Ovary (tissue), 7 donors: ENCODE measurements at regions not wholly inside any gene's neighbourhood (a gene's known extent, or its start where the extent isn't known, plus 50 kb on each side); places are given as distances from the start of the nearest gene placed in this dataset.
"Not testable (repeated sequence)": the region's sequence is repeated elsewhere in the genome, so short reads cannot be mapped to it uniquely, and the experiment has no call there.

Source experiments
- DNase-seq, 5 donors: peaks; one replicate each; pipeline ENCODE4 v3.0.0-alpha.2; 2019 to 2020
- H3K27ac ChIP-seq, 2 donors: fragments of 200-600 bp; one replicate each; pipeline versions ENCODE4 v1.5.1 to v1.8.0; 2019 to 2022
- H3K27me3 ChIP-seq: fragments of 200-600 bp; one replicate; pipeline ENCODE4 v1.8.0; 2022
- H3K36me3 ChIP-seq: fragments of 200-600 bp; sonication (generic); one replicate; pipeline ENCODE4 v1.5.1; 2019
- H3K4me1 ChIP-seq: one replicate; pipeline ENCODE4 v1.8.1; 2013; ENCODE audit warnings: mild to moderate bottlenecking, moderate library complexity; ENCODE audit not compliant: insufficient read depth
- H3K4me3 ChIP-seq: fragments of 200-600 bp; sonication (generic); one replicate; pipeline ENCODE4 v1.5.1; 2017
- H3K9me3 ChIP-seq, 2 donors: fragments of 200-600 bp in 1 of 2; sonication (generic) in 1 of 2; one replicate each; pipeline versions ENCODE4 v1.5.1 to v1.8.1; 2013 to 2019; ENCODE audit warnings: mild to moderate bottlenecking in 1 of 2, moderate library complexity in 1 of 2
- WGBS, 3 donors: extraction: QIAGEN DNeasy Blood & Tissue Kit in 1 of 3; methylation state at CpG; one replicate each; pipeline versions ENCODE4 v1.1.5 to v1.1.7; 2013 to 2017; 5-methylcytosine and 5-hydroxymethylcytosine counted together
- intact Hi-C, 4 donors: fragments of 100-400 bp; cut with DNase I; formaldehyde crosslinking; loops; one replicate each; pipeline versions ENCODE4 v1.11.0 to v1.15.1; 2022 to 2023
- TF ChIP-seq, protein P1 (sequence below), 3 donors: fragments of 450-650 bp in 2 of 3; fragments of 200-600 bp in 1 of 3; IDR thresholded peaks; one replicate each; pipeline versions ENCODE4 v1.5.1 to v1.8.0; 2016 to 2022; ENCODE audit warnings: antibody characterized with exemption in 3 of 3, mild to moderate bottlenecking in 1 of 3
- donor health status: DM: no; HTN: no; CAD: no; lungs with moderate emphysema.
- donor health status: DM: no; HTN: no; CAD: no.
- donor health status: Bipolar disorder and iron deficiency.
- donor health status: DM: no; HTN: no; CAD: no.
- donor health status: DM: yes; HTN: yes; CAD: no.

DNA sequence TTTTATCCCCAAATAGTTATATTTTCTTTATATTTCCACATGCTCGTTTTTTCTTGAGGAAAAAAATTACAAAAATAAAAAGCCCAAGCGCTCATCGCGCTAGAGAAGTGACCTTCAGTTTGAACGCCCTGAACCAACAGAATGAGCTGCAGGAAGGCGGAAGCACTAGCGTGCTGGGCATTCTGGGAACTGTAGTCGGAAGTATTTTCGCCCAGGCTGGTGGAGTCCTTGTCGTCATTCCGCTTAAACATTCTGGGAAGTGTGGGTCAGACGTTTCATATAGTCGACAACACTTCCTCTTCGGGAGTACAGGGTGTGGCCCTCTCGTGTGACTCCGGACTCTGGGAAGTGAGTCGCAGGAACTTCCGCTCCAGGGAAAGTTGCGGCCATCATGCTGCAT lies 692.4 kb upstream of the DEFB115 start:
- H3K4me1 ChIP-seq, intact Hi-C loops, H3K9me3 ChIP-seq, H3K36me3 ChIP-seq, H3K27ac ChIP-seq, DNase-seq, H3K4me3 ChIP-seq, H3K27me3 ChIP-seq: not testable (repeated sequence)
- 63 to 70% (median 67%) methylated on average over 19 of the region's 19 CpGs for WGBS, 3 donors

DNA sequence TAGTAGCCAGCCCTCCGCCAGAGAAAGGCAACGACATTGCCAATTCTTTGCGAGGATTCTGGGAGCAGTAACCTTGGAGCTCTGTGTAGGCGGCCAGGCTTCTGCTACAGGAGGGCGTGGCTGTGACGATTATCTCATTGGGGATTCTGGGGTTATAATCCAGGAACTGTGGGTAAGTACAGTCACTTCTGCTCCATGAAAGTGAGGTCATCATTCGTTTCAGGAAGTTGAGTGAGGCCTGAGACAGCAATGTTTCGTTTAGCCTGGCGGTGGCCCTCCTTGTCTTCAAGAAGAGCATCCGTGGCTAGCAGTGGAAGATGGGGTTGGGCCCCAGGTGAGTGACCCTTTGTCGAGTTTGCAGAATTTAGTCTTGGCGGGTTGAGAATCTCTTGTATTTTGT lies 687.6 kb upstream of the DEFB115 start:
- H3K36me3 ChIP-seq, intact Hi-C loops, H3K27ac ChIP-seq, H3K4me3 ChIP-seq, H3K4me1 ChIP-seq, DNase-seq, H3K9me3 ChIP-seq, H3K27me3 ChIP-seq: not testable (repeated sequence)
- WGBS, 3 donors: 80 to 90% (median 82%) methylated on average over 9 to 12 of the region's 12 CpGs

DNA sequence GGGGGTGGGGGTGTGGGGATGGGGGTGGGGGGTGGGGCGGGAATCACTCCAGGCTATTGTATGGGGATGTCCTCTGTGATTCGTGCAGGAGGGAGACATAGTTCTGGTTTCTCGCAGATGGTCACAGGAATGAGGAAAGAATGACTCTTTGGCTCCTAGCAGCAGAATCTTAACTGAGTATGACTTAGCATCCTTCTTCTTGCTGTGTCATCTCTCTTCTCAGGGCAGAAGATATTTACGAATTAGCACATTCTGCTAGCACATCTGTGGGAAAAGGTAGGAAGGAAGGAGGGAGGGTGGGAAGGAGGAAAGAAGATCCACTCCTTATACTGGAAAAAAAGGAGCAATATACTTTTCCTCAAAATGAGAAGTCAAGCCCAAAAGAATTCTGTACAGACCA lies 686.8 kb upstream of the DEFB115 start:
- 52 to 68% (median 68%) methylated on average over 4 of the region's 4 CpGs for WGBS, 3 donors
- H3K27me3 ChIP-seq, H3K27ac ChIP-seq, H3K4me1 ChIP-seq, intact Hi-C loops, H3K4me3 ChIP-seq, H3K9me3 ChIP-seq, DNase-seq, H3K36me3 ChIP-seq: not testable (repeated sequence)

DNA sequence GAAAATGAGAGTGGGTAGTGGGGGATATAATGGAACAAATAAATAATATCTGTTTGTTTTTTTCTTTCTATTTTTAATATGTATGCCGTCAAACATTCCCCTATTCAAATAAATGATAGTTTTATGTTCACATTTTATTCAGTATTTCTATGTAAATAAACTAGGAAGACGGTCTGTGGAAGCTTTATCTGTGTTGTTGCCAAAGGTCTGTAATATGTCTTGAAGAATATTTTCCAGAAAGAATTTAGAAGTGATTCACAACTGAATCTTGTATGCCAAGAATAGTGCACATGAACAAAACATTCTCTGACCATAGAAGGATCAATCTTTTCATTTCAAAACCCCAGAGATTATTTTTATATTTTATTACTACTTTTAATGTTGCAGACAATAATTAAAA lies 683.1 kb upstream of the DEFB115 start:
- DNase-seq, intact Hi-C loops, H3K4me3 ChIP-seq, H3K27me3 ChIP-seq, H3K27ac ChIP-seq, H3K36me3 ChIP-seq, H3K4me1 ChIP-seq, H3K9me3 ChIP-seq: not testable (repeated sequence)
- WGBS, 3 donors: 31 to 41% (median 41%) methylated on average over 2 of the region's 2 CpGs

GRCh38 chr20:30579069-30579468 lies 678.4 kb upstream of the DEFB115 start:
- H3K27me3 ChIP-seq, DNase-seq, H3K4me1 ChIP-seq, H3K36me3 ChIP-seq, H3K27ac ChIP-seq, H3K9me3 ChIP-seq, H3K4me3 ChIP-seq, intact Hi-C loops: not testable (repeated sequence)
- whole genome bisulfite sequencing, 3 donors: 47 to 62% (median 61%) methylated on average over 5 to 6 of the region's 6 CpGs

- H3K9me3 ChIP-seq, H3K36me3 ChIP-seq, H3K27ac ChIP-seq, H3K4me1 ChIP-seq, H3K27me3 ChIP-seq, intact Hi-C loops: not testable (repeated sequence)
- H3K4me3 ChIP-seq: peak overlapping the region; percentile 32
- DNase-seq: peak; percentile 43 to 78 (median 46)
- 18 to 43% (median 21%) methylated on average over 27 of the region's 27 CpGs for WGBS, 3 donors
Observed at GRCh38 chr20:30579824-30580438, 677.5 kb upstream of the DEFB115 start.

GRCh38 chr20:30581839-30582238 lies 675.6 kb upstream of the DEFB115 start:
- H3K27ac ChIP-seq, DNase-seq, intact Hi-C loops, H3K27me3 ChIP-seq, H3K4me3 ChIP-seq, H3K36me3 ChIP-seq, H3K4me1 ChIP-seq, H3K9me3 ChIP-seq: not testable (repeated sequence)
- WGBS, 3 donors: 41 to 54% (median 50%) methylated on average over 7 of the region's 7 CpGs

- H3K27ac ChIP-seq, H3K36me3 ChIP-seq, H3K4me1 ChIP-seq, intact Hi-C loops, H3K4me3 ChIP-seq, H3K9me3 ChIP-seq, H3K27me3 ChIP-seq: not testable (repeated sequence)
- DNase-seq: peak in 1 of 5 donors; percentile 29
- WGBS, 3 donors: 78 to 84% (median 81%) methylated on average over 4 of the region's 4 CpGs
Observed at GRCh38 chr20:30584403-30584802, 673.1 kb upstream of the DEFB115 start.

DNA sequence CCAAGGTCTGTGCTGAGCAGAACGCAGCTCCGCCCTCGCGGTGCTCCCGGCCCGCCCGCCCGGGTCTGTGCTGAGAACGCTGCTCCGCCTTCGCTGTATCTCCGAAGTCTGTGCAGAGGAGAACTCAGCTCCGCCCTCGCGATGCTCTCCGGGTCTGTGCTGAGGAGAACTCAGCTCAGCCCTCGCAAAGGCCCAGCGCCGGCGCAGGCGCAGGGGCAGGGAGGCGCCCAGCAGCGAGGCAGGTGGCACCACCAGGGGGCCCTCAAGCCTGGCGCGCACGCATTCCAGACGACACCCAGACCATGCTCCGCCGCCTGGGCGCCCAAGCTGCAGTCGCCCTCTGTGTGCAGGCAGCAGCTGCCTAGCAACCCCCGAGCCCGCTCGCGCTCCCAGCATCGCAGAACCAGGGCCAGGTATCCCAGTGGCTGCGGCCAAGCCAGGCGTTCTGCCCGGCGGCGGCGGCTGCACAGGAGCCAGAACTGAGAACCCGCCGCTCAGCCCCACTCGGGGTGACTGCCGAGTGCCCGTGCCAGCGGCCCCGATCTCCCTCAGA lies 672.1 kb upstream of the DEFB115 start:
- intact Hi-C loops, H3K9me3 ChIP-seq, H3K27ac ChIP-seq, H3K36me3 ChIP-seq, H3K4me1 ChIP-seq, H3K27me3 ChIP-seq: not testable (repeated sequence)
- H3K4me3 ChIP-seq: peak overlapping the region; percentile 30
- TF ChIP-seq, protein P1, sequence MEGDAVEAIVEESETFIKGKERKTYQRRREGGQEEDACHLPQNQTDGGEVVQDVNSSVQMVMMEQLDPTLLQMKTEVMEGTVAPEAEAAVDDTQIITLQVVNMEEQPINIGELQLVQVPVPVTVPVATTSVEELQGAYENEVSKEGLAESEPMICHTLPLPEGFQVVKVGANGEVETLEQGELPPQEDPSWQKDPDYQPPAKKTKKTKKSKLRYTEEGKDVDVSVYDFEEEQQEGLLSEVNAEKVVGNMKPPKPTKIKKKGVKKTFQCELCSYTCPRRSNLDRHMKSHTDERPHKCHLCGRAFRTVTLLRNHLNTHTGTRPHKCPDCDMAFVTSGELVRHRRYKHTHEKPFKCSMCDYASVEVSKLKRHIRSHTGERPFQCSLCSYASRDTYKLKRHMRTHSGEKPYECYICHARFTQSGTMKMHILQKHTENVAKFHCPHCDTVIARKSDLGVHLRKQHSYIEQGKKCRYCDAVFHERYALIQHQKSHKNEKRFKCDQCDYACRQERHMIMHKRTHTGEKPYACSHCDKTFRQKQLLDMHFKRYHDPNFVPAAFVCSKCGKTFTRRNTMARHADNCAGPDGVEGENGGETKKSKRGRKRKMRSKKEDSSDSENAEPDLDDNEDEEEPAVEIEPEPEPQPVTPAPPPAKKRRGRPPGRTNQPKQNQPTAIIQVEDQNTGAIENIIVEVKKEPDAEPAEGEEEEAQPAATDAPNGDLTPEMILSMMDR (IDR thresholded peaks at IDR 0.05): peak in 1 of 3 donors; percentile 52
- DNase-seq: peak in 3 of 5 donors; percentile 48 to 88 (median 82)
- 16 to 47% (median 24%) methylated on average over 21 to 49 of the region's 49 CpGs for WGBS, 3 donors

GRCh38 chr20:30586178-30586577 lies 671.3 kb upstream of the DEFB115 start:
- H3K36me3 ChIP-seq, H3K9me3 ChIP-seq, H3K4me1 ChIP-seq, H3K27me3 ChIP-seq, H3K4me3 ChIP-seq, intact Hi-C loops, H3K27ac ChIP-seq: not testable (repeated sequence)
- 17 to 46% (median 20%) methylated on average over 21 to 26 of the region's 30 CpGs for WGBS, 3 donors
- peak in 2 of 5 donors; percentile 47 to 49 for DNase-seq
